Activated naive CD4-positive, alpha-beta T cell treated with anti-CD3 and anti-CD28 coated beads, Interleukin-2, amount 50 U/mL, for 72 hours (primary cell): ENCODE measurements at regions not wholly inside any gene's neighbourhood (a gene's known extent, or its start where the extent isn't known, plus 50 kb on each side); places are given as distances from the start of the nearest gene placed in this dataset.
"Not testable (repeated sequence)": the region's sequence is repeated elsewhere in the genome, so short reads cannot be mapped to it uniquely, and the experiment has no call there.

ENCODE experiments used
- ATAC-seq, 2 donors: fragments of 150-1000 bp; cut with Tn5 transposase; 2 replicates each; pipeline ENCODE4 v1.10.0; 2021; ENCODE audit warnings: mild to moderate bottlenecking in 2 of 2, moderate library complexity in 2 of 2
- DNase-seq, 2 donors: peaks; one replicate each; pipeline ENCODE4 v3.0.0; 2021 to 2022; ENCODE audit warnings: low spot score in 2 of 2
- H3K27ac Mint-ChIP-seq, 2 donors: one replicate each; pipeline ENCODE4 v1.8.0; 2022; ENCODE audit warnings: mild to moderate bottlenecking in 2 of 2, mixed read lengths in 2 of 2
- H3K36me3 Mint-ChIP-seq, 2 donors: one replicate each; pipeline ENCODE4 v1.8.0; 2022; ENCODE audit warnings: mixed read lengths in 2 of 2
- H3K9me3 Mint-ChIP-seq, 2 donors: one replicate each; pipeline ENCODE4 v1.8.0; 2022; ENCODE audit warnings: mixed read lengths in 2 of 2

GRCh38 chr13:65560936-65561335 lies 1669.2 kb downstream of the PCDH9 start:
- no peak overlapping the region for H3K27ac Mint-ChIP-seq
- peaks cover 0 to 13% of the 10 kb centered on the region in 2 donors for H3K36me3 Mint-ChIP-seq
- peaks cover 0 to 13% of the 10 kb centered on the region in 2 donors for H3K9me3 Mint-ChIP-seq
- DNase-seq (no peak), ATAC-seq (no peak)

GRCh38 chr13:65555962-65556361 lies 1674.2 kb downstream of the PCDH9 start:
- no peak overlapping the region for H3K27ac Mint-ChIP-seq
- peaks cover 0 to 11% of the 10 kb centered on the region in 2 donors for H3K36me3 Mint-ChIP-seq
- DNase-seq: no peak
- H3K9me3 Mint-ChIP-seq: peaks cover 4 to 37% of the 10 kb centered on the region in 2 donors
- no peak for ATAC-seq

- ATAC-seq (no peak), DNase-seq (no peak)
- peaks cover 17 to 51% of the 10 kb centered on the region in 2 donors for H3K9me3 Mint-ChIP-seq
Observed at GRCh38 chr13:65553096-65553727, 1676.9 kb downstream of the PCDH9 start.

GRCh38 chr13:65551208-65551607 lies 1678.9 kb downstream of the PCDH9 start:
- ATAC-seq (no peak), DNase-seq (no peak)
- no peak overlapping the region for H3K27ac Mint-ChIP-seq
- H3K9me3 Mint-ChIP-seq: peaks cover 17 to 48% of the 10 kb centered on the region in 2 donors
- peaks cover 0 to 12% of the 10 kb centered on the region in 2 donors for H3K36me3 Mint-ChIP-seq

More at GRCh38 chr13:65553096-65553727, 1676.9 kb downstream of the PCDH9 start:
- Mint-ChIP-seq H3K36me3 (peaks cover 0 to 18% of the 10 kb centered on the region in 2 donors), H3K27ac (no peak overlapping the region)

GRCh38 chr13:65540175-65540574 lies 1690.0 kb downstream of the PCDH9 start:
- ATAC-seq: no peak
- Mint-ChIP-seq H3K27ac (no peak overlapping the region), H3K9me3 (peaks cover 4 to 15% of the 10 kb centered on the region in 2 donors), H3K36me3 (no peaks in the 10 kb centered on the region)
- DNase-seq: no peak

- no peak for ATAC-seq
- no peaks in the 10 kb centered on the region for H3K36me3 Mint-ChIP-seq
Observed at GRCh38 chr13:65535370-65535769, 1694.8 kb downstream of the PCDH9 start.

GRCh38 chr13:65532231-65532630 lies 1697.9 kb downstream of the PCDH9 start:
- no peaks in the 10 kb centered on the region for H3K36me3 Mint-ChIP-seq
- ATAC-seq: no peak
- H3K27ac Mint-ChIP-seq: no peak overlapping the region
- H3K9me3 Mint-ChIP-seq: peaks cover 16 to 22% of the 10 kb centered on the region in 2 donors
- no peak for DNase-seq

More at GRCh38 chr13:65535370-65535769, 1694.8 kb downstream of the PCDH9 start:
- H3K27ac Mint-ChIP-seq: no peak overlapping the region
- no peak for DNase-seq
- peaks cover 10 to 16% of the 10 kb centered on the region in 2 donors for H3K9me3 Mint-ChIP-seq

GRCh38 chr13:65530688-65531087 lies 1699.4 kb downstream of the PCDH9 start:
- no peak for ATAC-seq
- Mint-ChIP-seq H3K27ac (no peak overlapping the region), H3K9me3 (peaks cover 21 to 27% of the 10 kb centered on the region in 2 donors), H3K36me3 (no peaks in the 10 kb centered on the region)
- no peak for DNase-seq

- no peak for DNase-seq
- ATAC-seq: no peak
- Mint-ChIP-seq H3K27ac (no peak overlapping the region), H3K9me3 (peaks cover 24 to 31% of the 10 kb centered on the region in 2 donors), H3K36me3 (no peaks in the 10 kb centered on the region)
Observed at GRCh38 chr13:65529541-65529940, 1700.6 kb downstream of the PCDH9 start.

- H3K9me3 Mint-ChIP-seq: peaks cover 8 to 17% of the 10 kb centered on the region in 2 donors
- H3K27ac Mint-ChIP-seq: no peak overlapping the region
- H3K36me3 Mint-ChIP-seq: no peaks in the 10 kb centered on the region
- ATAC-seq: no peak
- no peak for DNase-seq
Observed at GRCh38 chr13:65508745-65509144, 1721.4 kb downstream of the PCDH9 start.

- DNase-seq: no peak
- Mint-ChIP-seq H3K27ac (no peak overlapping the region), H3K9me3 (peaks cover 8 to 14% of the 10 kb centered on the region in 2 donors), H3K36me3 (no peaks in the 10 kb centered on the region)
- no peak for ATAC-seq
Observed at GRCh38 chr13:65508338-65508737, 1721.8 kb downstream of the PCDH9 start.

- H3K36me3 Mint-ChIP-seq: peaks cover 0 to 4% of the 10 kb centered on the region in 2 donors
- ATAC-seq (no peak), DNase-seq (no peak)
- H3K27ac Mint-ChIP-seq: no peak overlapping the region
- peaks cover 11 to 15% of the 10 kb centered on the region in 2 donors for H3K9me3 Mint-ChIP-seq
Observed at GRCh38 chr13:65505941-65506340, 1724.2 kb downstream of the PCDH9 start.

- Mint-ChIP-seq H3K9me3 (peaks cover 11 to 15% of the 10 kb centered on the region in 2 donors), H3K27ac (no peak overlapping the region), H3K36me3 (peaks cover 0 to 4% of the 10 kb centered on the region in 2 donors)
- ATAC-seq: no peak
- DNase-seq: no peak
Observed at GRCh38 chr13:65504213-65504612, 1725.9 kb downstream of the PCDH9 start.

- ATAC-seq (no peak), DNase-seq (no peak)
- Mint-ChIP-seq H3K36me3 (peaks cover 0 to 4% of the 10 kb centered on the region in 2 donors), H3K27ac (no peak overlapping the region), H3K9me3 (peaks cover 14 to 15% of the 10 kb centered on the region in 2 donors)
Observed at GRCh38 chr13:65500481-65500880, 1729.7 kb downstream of the PCDH9 start.

GRCh38 chr13:65499256-65499655 lies 1730.9 kb downstream of the PCDH9 start:
- no peak overlapping the region for H3K27ac Mint-ChIP-seq
- no peak for ATAC-seq

GRCh38 chr13:65497265-65497664 lies 1732.9 kb downstream of the PCDH9 start:
- Mint-ChIP-seq H3K9me3 (peaks cover 5 to 7% of the 10 kb centered on the region in 2 donors), H3K27ac (no peak overlapping the region), H3K36me3 (no peaks in the 10 kb centered on the region)
- no peak for ATAC-seq
- no peak for DNase-seq

More at GRCh38 chr13:65499256-65499655, 1730.9 kb downstream of the PCDH9 start:
- DNase-seq: no peak
- Mint-ChIP-seq H3K36me3 (peaks cover 0 to 4% of the 10 kb centered on the region in 2 donors), H3K9me3 (peaks cover 10 to 11% of the 10 kb centered on the region in 2 donors)

- not testable (repeated sequence) for DNase-seq, H3K27ac Mint-ChIP-seq, H3K36me3 Mint-ChIP-seq, ATAC-seq
- H3K9me3 Mint-ChIP-seq: peaks cover 18 to 26% of the 10 kb centered on the region in 2 donors
Observed at GRCh38 chr13:65490725-65491124, 1739.4 kb downstream of the PCDH9 start.

- Mint-ChIP-seq H3K9me3 (peaks cover 26 to 27% of the 10 kb centered on the region in 2 donors), H3K36me3 (no peaks in the 10 kb centered on the region), H3K27ac (no peak overlapping the region)
- no peak for ATAC-seq
- no peak for DNase-seq
Observed at GRCh38 chr13:65488606-65489005, 1741.5 kb downstream of the PCDH9 start.
